ENCODE measurements at regions not wholly inside any gene's neighbourhood (a gene's known extent, or its start where the extent isn't known, plus 50 kb on each side); places are given as distances from the start of the nearest gene placed in this dataset.

DNA sequence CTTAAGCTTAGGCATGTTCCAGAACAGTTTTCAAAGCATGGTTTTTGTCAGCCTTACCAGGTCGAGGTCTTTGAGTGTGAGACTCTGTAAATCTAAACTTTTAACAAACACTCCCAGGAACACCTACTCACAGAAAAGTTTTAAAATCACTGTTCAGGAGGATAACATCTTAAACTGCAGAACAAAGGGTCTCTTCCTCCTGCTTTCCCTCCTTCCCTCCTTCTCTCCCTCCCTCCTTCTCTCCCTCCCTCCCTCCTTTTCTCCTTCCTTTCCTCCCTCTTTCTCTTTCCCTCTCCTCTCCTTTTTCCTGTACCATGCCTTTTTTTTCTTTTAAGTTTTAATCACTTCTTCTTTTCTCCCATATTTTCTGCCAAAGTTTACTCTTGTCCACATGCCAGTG is 153.5 kb upstream of the MAF start:
- Mint-ChIP-seq H3K4me1 (ENCODE audit: low read depth) (peaks cover 6% of the 10 kb centered on the region), H3K36me3 (ENCODE audit: low read depth) (no peaks in the 10 kb centered on the region), H3K27me3 (peaks cover 7% of the 10 kb centered on the region), H3K9me3 (no peaks in the 10 kb centered on the region), H3K27ac (no peak overlapping the region), H3K4me3 (no peak overlapping the region)
- ChIA-PET CTCF (no interaction called here), POLR2A (interaction anchor here (0.6 kb wide), 1 partner anchor 328 kb away, joined by 4 read pairs; no protein-coding TSS in a partner anchor)
- ATAC-seq, result no peak
- TF ChIP-seq, protein P1, sequence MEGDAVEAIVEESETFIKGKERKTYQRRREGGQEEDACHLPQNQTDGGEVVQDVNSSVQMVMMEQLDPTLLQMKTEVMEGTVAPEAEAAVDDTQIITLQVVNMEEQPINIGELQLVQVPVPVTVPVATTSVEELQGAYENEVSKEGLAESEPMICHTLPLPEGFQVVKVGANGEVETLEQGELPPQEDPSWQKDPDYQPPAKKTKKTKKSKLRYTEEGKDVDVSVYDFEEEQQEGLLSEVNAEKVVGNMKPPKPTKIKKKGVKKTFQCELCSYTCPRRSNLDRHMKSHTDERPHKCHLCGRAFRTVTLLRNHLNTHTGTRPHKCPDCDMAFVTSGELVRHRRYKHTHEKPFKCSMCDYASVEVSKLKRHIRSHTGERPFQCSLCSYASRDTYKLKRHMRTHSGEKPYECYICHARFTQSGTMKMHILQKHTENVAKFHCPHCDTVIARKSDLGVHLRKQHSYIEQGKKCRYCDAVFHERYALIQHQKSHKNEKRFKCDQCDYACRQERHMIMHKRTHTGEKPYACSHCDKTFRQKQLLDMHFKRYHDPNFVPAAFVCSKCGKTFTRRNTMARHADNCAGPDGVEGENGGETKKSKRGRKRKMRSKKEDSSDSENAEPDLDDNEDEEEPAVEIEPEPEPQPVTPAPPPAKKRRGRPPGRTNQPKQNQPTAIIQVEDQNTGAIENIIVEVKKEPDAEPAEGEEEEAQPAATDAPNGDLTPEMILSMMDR (IDR thresholded peaks at IDR 0.05), result no peak
- intact Hi-C loops (cut with micrococcal nuclease), result no loop called here
- DNase-seq, result no peak

DNA sequence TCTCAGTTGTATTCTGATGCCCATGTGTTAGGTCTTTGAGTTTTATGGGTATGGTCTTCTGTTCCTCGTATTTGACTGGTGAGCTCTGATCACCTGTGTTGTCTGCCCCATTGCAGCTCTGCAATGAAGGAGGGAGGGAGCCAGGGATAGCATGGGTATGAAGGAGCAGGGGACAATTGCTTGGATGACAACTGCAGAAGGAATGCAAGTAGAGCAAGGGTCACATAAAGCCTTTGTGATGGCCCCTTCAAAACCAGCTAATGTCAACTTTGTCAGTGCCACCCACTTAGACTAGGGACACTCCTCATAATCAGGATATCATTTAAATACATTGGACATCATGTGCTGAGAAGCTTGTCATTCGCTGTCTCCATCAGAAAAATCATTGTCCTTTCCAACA is 152.7 kb upstream of the MAF start:
- no peak overlapping the region for H3K4me3 Mint-ChIP-seq
- H3K27me3 Mint-ChIP-seq, result peaks cover 7% of the 10 kb centered on the region
- DNase-seq (no peak), ATAC-seq (no peak)
- peaks cover 6% of the 10 kb centered on the region for H3K4me1 Mint-ChIP-seq (ENCODE audit: low read depth)
- TF ChIP-seq, protein P1 (IDR thresholded peaks at IDR 0.05), result no peak
- ChIA-PET POLR2A (interaction anchor here (0.6 kb wide), 1 partner anchor 327 kb away, joined by 4 read pairs; no protein-coding TSS in a partner anchor), CTCF (no interaction called here)
- no peaks in the 10 kb centered on the region for H3K36me3 Mint-ChIP-seq (ENCODE audit: low read depth)
- H3K27ac Mint-ChIP-seq, result no peak overlapping the region
- no peaks in the 10 kb centered on the region for H3K9me3 Mint-ChIP-seq
- intact Hi-C loops (cut with micrococcal nuclease), result no loop called here

DNA sequence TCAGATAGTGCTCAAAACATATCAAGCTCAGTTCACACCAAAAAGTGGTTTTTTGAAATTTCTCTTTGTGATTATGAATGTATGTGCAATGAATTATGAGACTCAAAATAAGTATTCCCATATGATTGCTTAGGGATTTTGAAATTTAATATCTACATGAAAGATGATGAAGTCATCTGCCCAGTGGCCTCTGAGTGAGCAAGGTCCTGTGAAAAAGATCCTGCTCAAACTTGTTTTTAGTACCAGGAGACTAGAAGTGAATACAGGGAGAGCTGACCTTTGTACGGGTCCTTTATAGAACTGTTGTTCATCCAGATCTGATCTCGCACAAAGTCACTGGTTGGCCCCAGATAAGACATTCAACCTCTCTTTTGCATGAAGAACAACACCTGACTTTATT is 151.9 kb upstream of the MAF start:
- CTCF ChIA-PET, result no interaction called here
- H3K9me3 Mint-ChIP-seq, result no peaks in the 10 kb centered on the region

DNA sequence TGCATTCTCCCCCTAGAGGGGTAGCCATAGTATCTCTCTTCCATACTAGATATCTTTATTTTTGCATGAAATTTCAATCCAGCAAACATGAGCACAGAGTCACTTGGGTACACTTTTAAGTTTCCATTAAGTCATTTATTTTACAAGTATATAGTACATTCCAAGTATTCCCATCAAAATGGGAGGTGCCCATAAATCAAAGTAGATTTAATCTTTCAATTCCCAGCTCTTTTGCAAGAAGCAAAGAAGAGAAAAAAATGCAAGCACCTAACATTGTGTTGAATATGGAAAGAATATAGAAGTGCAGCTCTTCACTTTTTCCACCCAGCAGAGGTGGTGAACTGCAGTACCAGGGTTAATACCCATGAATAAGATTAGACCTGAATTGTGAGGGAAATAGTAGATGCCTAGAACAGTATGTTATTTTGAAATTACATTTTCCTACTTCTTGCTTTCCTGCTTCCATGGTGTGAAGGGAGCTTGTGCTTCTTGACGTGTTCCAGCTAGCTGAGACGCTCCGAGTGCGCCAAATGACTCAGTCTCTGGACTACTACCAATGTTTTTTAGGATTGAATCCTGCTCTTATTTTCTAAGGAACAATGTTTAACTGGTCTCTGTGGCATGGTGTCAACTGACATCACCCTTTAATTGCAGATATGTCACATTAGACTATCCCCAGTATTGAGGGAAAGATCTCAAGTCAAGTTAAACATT is 151.1 kb upstream of the MAF start:
- Mint-ChIP-seq H3K27ac (no peak overlapping the region), H3K4me3 (no peak overlapping the region), H3K36me3 (ENCODE audit: low read depth) (no peaks in the 10 kb centered on the region), H3K27me3 (peaks cover 7% of the 10 kb centered on the region), H3K4me1 (ENCODE audit: low read depth) (peaks cover 5% of the 10 kb centered on the region), H3K9me3 (no peaks in the 10 kb centered on the region)
- intact Hi-C loops (cut with micrococcal nuclease), result no loop called here
- ATAC-seq (no peak), DNase-seq (no peak)
- POLR2A ChIA-PET, result interaction anchor here (1.3 kb wide), 1 partner anchor 10 kb away, joined by 3 read pairs; no protein-coding TSS in a partner anchor
- TF ChIP-seq, protein P1 (IDR thresholded peaks at IDR 0.05), result no peak
- CTCF ChIA-PET, result no interaction called here

More for the DNA sequence above, 151.9 kb upstream of the MAF start:
- TF ChIP-seq, protein P1 (IDR thresholded peaks at IDR 0.05), result no peak
- Mint-ChIP-seq H3K27ac (no peak overlapping the region), H3K4me3 (no peak overlapping the region), H3K27me3 (peaks cover 7% of the 10 kb centered on the region), H3K4me1 (ENCODE audit: low read depth) (peaks cover 5% of the 10 kb centered on the region), H3K36me3 (ENCODE audit: low read depth) (no peaks in the 10 kb centered on the region)
- ATAC-seq (no peak), DNase-seq (no peak)
- intact Hi-C loops (cut with micrococcal nuclease), result no loop called here
- POLR2A ChIA-PET, result interaction anchor here (1.3 kb wide), 1 partner anchor 9 kb away, joined by 3 read pairs; no protein-coding TSS in a partner anchor

DNA sequence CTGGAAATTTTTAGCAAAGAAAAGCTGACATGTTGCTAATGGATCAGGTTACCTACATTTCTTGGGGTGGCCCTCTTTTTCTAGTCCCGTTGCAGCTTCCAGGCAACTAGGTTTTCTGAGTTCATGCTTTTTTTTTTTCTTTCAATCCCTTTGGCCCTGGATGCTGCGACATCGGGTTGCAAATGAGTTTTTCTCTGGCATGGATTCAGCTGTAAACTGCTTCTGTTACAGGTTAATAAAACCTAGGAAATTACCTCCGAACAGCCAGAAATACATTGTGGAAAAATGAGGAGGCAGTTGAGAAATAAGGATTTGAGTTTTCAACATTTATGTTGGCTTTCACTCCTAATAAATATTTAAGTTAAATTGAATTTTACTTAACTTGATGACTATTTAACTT is 149.8 kb upstream of the MAF start:
- TF ChIP-seq, protein P1 (IDR thresholded peaks at IDR 0.05), result no peak
- Mint-ChIP-seq H3K4me3 (no peak overlapping the region), H3K27ac (no peak overlapping the region), H3K27me3 (peaks cover 7% of the 10 kb centered on the region), H3K4me1 (ENCODE audit: low read depth) (peaks cover 5% of the 10 kb centered on the region), H3K9me3 (no peaks in the 10 kb centered on the region), H3K36me3 (ENCODE audit: low read depth) (no peaks in the 10 kb centered on the region)
- ChIA-PET POLR2A (no interaction called here), CTCF (no interaction called here)
- ATAC-seq (no peak), DNase-seq (no peak)
- intact Hi-C loops (cut with micrococcal nuclease), result no loop called here
